ENCODE measurements at regions not wholly inside any gene's neighbourhood (a gene's known extent, or its start where the extent isn't known, plus 50 kb on each side); places are given as distances from the start of the nearest gene placed in this dataset.
A peak's percentile ranks its signal among the peaks of the same experiment; 100 is the strongest.

DNA sequence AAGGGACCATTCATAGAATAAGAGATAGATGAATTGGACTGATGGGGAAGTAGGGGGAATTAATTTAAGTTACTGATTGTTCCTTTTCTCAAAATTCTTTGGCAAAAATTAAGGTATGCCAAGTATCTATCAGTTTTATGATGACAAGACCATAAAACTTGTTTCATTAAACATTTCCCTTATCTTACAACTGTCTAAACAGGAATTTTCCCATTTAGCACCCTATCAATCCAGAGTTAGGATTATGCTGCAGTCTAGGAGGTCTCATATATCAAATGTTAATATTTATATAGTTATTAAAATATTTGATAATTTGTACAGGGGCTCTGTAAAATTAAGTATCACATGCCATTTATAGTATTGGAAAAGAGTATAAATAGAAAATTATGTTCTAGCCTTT, 51.5 kb upstream of the ARID1B start:
- no peak for DNase-seq

DNA sequence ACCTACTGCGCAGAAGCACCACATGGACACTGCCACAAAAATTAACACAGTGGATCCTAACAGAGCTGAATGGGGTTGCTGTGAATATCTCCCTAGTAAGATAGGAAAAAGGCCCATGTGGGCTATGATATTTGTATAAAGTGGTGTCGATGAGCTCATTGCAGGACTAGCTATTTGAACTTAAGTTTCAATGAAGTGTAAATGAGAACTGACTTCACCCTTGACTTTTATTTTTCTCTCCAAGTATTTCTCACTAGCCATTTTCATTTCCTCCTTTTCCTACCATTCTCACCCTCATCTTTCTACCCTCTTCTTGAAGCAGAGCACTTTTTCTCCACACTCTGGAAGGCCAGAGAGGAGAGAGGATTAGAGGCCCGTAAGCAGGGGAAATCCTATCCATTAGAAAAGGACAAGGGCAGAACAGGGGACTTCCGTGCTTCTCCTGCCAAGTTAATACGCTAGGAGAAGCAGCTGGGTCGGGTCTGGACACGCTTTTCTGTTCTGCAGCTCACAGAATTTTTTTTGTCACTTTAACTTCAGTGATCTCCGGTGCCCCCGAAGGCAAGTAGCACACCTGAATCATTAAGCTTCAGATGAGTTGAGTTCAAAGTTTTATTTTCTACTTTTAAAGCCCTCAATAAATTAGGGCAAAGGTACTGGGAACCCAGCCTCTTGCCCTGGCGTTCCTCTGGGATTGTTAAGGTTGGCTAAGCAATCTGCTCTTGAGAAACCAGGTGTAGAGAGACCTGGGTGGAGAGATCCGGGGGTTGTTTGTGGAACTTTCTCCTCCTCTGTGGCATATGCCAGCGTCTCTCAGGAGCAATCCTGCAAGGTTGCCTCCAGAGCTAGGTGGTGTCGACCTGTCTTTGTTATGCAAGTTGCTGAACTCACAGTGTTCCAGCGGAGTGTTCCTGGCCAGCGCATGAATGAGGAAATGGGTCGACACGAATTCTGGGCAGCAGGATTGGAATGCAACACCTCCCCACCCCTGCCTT, 56.2 kb upstream of the ARID1B start:
- no peak for DNase-seq

- DNase-seq: peak; percentile 86
Measured at GRCh38 chr6:156719720-156720563, 57.2 kb upstream of the ARID1B start.

DNA sequence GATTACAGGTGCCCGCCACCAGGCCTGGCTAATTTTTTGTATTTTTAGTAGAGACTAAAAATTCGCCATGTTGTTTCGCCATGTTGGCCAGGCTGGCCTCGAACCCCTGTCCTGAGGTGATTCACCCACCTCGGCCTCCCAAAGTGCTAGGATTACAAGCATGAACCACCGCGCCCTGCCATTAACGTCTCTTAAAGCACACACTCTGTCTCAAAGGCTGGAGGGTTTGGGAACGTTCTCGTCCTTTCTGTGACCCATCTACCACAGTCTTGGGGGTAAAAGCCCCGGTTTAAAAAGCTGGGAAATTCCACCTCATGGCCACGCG, 57.8 kb upstream of the ARID1B start:
- no peak for DNase-seq

DNA sequence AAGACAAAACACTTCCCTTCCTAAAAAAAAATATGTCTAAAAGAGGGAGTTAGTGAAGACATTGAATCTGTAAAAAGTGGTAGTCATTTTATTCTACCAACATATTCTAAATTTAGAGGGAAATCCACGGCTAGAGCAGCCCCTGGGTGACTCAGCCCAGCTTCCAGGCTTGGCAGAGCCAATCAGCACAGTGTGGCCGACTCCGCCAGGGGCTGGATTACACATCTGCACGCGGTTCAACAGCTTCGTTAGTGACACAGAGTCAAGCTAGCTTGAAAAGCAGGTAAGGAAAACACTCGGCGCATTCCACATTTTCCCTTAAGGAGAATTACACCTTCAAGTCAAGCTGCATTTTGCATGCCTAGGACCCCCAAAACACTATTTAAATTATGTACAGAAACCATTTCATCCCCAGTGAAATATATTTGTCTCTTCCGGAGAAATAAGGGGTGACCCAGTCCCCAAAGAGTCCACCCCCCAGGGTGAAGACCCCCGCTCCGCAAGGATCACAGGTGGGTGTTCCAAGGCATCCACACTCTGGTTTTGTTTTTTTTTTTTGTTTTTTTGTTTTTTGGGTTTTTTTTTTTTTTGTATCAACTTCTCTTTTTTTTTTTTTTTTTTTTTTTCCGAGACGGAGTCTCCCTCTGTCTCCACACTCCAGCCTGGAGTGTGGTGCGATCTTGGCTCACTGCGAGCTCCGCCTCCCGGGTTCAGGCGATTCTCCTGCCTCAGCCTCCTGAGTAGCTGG, 58.4 kb upstream of the ARID1B start:
- no peak for DNase-seq

DNA sequence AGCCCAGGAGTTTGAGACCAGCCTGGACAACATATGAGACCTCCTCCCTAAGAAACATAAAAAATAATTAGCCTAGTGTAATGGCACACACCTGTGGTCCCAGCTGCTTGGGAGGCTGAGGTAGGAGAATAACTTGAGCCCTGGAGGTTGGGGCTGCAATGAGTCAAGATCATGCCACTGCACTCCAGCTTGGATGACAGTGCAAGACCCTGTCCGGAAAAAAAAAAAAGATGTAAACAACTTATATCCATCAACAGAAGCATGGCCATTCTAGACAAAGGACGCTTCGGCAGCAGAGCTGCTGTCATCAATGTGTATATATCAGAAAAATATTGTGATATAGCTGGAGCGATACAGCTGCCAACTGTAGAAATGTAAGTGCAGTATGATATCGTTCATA, 59.6 kb upstream of the ARID1B start:
- DNase-seq: no peak

DNA sequence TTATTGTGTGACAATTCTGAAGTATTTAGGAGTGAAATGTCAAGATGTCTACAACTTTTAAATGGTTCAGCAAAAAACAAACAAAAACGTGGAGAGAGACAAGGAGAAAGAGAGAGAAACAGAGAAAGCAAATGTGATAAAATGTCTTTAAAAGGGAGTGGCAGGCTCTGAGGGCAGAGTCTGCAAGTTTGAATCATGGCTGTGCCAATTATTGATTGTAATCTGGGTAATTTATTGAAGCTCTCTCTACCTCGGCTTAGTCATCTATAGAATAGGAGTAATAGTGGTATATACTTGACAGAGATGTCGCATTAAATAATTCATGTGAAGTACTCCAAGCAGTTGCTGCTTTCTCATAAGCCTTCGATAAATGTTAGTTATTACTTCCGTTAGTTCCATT, 61.3 kb upstream of the ARID1B start:
- DNase-seq: no peak

DNA sequence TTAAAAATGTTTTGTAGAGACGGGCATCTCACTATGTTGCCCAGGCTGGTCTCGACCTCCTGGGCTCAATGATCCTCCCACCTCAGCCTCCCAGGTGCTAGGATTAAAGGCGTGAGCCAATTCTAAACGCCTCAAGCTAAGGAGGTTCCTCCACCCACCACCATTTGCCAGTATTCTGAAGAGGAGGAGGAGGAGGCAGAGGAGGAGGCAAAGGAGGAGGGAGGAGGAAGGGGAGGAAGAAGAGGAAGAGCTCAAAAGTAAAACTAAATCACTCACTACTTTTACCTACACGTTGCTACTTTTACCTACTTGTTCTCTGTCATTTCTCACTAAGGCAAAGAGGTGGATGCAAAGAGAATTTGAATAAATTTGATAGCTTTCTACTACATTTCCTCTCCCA, 63.6 kb upstream of the ARID1B start:
- no peak for DNase-seq

DNA sequence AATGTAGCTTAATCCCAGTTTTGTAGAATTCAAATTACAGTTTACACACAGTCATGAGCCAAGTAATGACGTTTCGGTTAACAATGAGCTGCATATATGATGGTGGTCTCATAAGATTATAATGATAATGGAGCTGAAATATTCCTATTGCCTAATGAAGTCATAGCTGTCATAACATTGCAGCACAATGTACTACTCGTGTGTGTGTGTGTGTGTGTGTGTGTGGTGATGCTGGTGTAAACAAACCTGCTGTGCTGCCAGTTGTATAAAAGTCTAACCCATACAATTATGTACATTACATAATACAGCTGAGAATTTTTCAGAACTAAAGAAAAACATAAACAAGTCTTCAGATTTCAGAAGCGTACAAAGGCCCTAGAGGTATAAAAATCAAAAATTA, 66.7 kb upstream of the ARID1B start:
- peak; percentile 21 for DNase-seq

- no peak for DNase-seq
Measured at GRCh38 chr6:156707818-156708217, 69.4 kb upstream of the ARID1B start.

- DNase-seq: no peak
Measured at GRCh38 chr6:156703719-156704118, 73.5 kb upstream of the ARID1B start.

DNA sequence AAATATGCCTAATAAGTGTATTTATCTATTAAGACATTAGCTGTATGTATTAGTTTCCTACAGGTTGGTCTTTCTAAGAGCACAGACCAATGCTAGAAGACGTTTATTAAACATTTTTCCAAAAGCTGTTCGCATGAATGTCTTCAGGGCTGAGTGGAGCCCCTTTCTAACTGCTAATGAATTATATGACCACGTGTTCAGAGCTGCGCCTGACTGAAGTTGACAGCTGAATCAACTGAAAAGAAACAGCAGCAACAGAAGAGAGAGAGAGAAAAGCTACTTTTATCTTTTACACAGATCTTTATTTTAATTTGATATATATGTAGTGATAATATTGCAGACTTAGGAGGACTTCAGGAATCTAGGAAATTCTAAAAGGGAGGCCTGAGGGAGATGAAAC, 75.2 kb upstream of the ARID1B start:
- DNase-seq: no peak

GRCh38 chr6:156700440-156701057, 76.6 kb upstream of the ARID1B start:
- DNase-seq: no peak

GRCh38 chr6:156699935-156700334, 77.2 kb upstream of the ARID1B start:
- no peak for DNase-seq

- DNase-seq: no peak
Measured at GRCh38 chr6:156699017-156699421, 78.2 kb upstream of the ARID1B start.

GRCh38 chr6:156698239-156699016, 78.8 kb upstream of the ARID1B start:
- DNase-seq: no peak

- no peak for DNase-seq
Measured at GRCh38 chr6:156697225-156697830, 79.8 kb upstream of the ARID1B start.

DNA sequence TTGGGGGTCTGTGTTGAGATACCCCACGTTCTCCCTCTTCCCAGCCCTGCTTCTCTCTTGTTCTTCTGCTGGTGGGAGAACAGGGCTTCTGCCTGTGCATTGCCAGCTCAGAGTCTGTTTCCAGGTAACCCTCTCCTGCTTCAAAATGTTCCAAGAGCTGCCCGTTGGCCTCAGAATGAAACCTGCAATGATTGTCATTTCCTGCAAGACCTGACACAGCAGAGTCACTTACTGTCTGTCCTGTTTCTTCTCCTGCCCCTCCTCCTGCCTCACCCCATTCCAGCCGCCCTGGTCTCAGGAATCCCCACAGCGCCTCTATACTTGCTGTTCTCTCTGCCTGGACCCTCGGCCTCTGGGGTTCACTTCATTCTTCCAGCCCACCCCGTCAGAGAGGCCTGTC, 81.4 kb upstream of the ARID1B start:
- DNase-seq: no peak

DNA sequence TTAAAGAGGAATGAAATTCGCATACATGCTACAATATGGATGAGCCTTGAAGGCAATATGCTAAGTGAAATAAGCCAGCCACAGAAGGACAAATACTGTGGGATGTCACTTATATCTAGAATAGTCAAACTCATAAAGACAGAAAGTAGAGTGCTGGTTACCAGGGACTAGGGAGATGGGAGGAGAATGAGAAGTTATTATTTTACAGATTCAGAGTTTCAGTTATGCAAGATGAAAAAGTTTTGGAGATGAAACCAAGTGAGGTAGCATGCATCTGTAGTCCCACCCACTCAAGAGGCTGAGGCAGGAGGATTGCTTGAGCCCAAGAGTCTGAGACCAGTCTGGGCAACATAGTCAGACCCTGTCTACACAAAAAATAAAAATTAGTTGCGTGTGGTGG, 82.5 kb upstream of the ARID1B start:
- no peak for DNase-seq

GRCh38 chr6:156691018-156691417, 86.2 kb upstream of the ARID1B start:
- no peak for DNase-seq

GRCh38 chr6:156689656-156690055, 87.5 kb upstream of the ARID1B start:
- DNase-seq: no peak

- DNase-seq: no peak
Measured at GRCh38 chr6:156688620-156688971, 88.6 kb upstream of the ARID1B start.

Data from NCI-H146 (cell line).